Renal pelvis (tissue), 1 donor: ENCODE measurements at regions not wholly inside any gene's neighbourhood (a gene's known extent, or its start where the extent isn't known, plus 50 kb on each side); places are given as distances from the start of the nearest gene placed in this dataset.
"Not testable (repeated sequence)": the region's sequence is repeated elsewhere in the genome, so short reads cannot be mapped to it uniquely, and the experiment has no call there.

Experiments
- DNase-seq: peaks from one replicate; pipeline ENCODE4 v3.0.0-alpha.2; 2013

DNA sequence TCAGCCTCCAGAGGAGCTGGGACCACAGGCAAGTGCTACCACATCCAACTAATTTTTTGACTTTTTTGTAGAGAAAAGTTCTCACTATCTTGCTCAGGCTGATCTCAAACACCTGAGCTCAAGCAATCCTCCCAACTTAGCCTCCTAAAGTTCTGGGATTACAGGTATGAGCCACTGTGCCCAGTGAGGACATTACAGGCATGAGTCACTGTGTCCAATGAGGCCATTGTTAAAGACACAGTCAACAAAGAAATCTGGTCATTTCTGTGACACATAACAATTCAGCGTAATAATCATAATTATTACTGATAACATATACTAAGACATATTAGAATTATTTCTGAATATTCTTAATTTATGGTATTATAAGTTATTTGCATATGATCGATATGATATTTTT, 463.4 kb upstream of the NDN start:
- no peak for DNase-seq

DNA sequence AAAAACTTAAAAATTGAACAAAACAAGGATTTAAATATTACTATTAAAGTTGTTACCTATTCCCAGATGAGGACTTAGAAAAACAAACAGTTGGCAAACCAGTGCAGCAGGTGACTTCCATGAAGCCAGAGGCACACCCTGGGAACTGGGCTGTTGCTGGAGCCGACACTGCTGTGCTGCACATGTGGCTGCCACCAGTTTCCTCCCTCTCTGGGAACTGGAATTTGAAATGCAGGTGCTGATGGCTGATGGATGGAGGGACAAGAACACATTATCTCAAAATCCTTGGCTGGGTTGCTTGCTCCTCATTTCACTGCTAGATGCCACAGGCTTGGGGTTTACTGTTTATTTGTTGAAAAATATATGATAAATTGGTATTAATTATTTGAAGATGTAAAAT, 471.2 kb upstream of the NDN start:
- DNase-seq = not testable (repeated sequence)

DNA sequence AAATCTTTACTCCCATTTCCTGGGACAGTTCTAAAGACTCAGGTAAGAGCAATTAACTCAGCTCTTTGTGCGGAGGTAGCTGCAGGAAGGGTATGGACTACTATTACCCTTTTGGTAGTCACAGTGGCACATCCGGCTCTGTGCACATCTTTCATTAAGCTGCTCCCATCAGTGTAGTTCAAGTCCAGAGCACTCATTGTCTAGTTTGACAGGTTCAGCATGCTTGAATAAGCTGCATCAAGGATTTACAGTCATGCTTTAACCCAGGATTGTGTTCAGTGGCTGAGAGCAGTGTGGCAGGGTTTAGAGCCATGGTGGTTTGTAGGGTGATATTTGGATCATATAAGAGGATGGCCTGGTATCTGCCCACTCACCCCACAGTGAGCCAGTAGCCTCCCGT, 478.4 kb upstream of the NDN start:
- DNase-seq = not testable (repeated sequence)

DNA sequence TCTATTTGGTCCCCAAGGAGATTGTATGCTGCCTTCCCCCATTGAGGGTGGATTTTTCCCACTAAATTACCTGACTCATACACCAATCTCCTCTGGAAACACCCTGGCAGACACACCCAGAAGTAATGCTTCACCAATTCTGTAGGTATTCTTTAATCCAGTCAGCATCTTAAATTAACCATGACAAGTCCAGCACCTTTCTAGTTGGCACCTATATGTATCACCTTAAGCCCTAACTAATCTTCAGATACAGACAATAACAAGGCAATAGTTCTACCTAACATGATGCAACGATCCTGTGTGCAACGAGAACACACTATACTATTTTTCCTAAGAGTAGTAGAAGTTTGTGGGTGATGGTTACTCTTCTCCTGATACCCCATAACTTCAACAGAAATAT, 473.3 kb upstream of the NPAP1 start:
- not testable (repeated sequence) for DNase-seq

DNA sequence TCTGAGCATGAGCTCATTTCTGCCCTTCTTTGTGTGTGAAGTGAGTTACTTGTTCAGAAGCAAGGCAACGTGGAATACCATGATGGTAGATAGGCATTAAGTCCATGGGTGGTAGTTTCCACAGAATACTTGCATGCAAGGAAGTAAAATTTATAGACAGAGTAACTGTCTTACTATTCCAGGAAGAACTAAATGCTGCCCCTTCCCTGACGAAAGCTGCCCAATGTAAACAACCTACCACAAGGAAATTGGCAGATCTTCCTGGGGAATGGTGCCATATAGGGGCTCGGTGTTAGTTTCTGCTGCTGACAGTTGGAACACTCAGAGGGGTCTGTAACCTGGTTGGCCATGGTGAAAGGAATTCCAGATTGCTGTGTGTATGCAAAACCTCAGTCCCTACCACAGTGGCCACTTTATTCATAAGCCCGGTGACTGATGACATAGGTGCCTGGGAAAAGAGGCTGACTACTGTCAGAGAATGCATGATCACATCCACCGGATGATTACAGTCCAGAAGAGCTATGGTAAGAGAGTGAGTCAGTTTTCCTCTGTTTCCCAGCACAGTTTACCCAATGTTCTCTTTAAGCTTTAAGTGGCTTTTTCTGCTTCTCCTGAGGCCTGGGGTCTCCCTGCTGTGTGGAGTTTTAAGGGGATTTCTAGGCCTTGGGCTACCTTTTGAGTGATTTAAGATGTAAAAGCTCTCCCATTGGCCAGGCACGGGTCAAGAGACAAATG, 463.7 kb upstream of the NPAP1 start:
- not testable (repeated sequence) for DNase-seq

DNA sequence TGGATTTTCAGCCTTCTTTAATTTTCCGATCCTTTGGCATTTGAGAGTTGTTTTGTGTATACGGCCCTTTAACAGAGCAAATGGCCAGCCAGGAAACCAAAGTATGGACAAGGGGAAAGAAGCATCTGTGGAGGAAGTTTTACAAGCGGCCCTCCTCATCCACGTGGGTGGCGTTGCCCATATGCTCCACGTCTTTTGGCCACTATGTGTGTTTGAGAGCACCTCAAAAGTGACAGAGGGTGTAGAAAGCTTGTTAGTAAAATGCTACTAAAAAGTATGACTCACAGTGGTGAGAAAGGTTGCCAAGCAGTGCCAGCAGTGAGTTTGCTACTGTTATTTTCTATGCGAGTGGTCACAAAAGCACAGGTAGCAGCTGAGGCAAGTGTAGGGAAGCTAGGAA, 451.8 kb upstream of the NPAP1 start:
- DNase-seq = no peak

DNA sequence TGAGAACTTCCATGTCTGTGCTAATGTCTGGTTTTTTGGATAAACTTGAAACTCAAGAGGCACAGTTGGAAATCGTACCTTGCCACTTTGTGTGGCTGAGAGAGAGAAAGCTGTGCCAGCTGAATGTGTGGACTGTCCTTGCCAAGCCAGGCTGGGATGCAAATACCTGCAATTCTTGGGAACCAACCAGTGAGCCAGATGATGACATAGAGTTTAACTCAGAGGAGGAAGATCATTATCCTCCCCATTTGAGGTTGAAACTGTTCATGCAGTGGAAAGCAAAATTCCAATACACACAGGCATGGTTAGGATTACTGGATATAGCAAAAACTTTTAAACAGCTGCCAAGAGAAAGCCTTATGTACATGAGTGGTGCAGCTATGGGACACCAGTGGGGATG, 451.4 kb upstream of the NPAP1 start:
- DNase-seq = no peak

DNA sequence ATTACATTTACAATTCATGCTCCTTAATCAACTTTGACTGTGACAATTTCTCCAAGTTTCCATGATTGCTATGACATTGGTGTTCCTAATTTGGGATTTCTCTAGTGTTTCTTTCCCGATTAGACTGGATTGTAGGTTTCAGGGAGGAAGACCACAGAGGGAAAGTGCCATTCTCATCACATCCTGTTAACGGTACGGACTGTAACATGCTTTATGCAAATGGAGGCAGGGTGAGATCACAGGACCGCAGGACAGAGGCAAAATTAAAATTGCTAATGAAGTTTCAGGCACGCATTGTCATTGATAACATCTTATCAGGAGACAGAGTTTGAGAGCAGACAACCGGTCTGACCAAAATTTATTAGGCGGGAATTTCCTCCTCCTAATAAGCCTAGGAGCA, 446.7 kb upstream of the NPAP1 start:
- DNase-seq = not testable (repeated sequence)

DNA sequence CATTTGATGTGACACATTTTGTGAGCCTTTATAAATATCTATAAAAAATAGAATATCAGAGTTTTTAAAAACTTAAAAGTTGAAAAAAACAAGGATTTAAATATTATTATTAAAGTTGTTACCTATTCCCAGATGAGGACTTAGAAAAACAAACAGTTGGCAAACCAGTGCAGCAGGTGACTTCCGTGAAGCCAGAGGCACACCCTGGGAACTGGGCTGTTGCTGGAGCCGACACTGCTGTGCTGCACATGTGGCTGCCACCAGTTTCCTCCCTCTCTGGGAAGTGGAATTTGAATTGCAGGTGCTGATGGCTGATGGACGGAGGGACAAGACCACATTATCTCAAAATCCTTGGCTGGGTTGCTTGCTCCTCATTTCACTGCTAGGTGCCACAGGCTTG, 442.4 kb upstream of the NPAP1 start:
- DNase-seq = not testable (repeated sequence)

DNA sequence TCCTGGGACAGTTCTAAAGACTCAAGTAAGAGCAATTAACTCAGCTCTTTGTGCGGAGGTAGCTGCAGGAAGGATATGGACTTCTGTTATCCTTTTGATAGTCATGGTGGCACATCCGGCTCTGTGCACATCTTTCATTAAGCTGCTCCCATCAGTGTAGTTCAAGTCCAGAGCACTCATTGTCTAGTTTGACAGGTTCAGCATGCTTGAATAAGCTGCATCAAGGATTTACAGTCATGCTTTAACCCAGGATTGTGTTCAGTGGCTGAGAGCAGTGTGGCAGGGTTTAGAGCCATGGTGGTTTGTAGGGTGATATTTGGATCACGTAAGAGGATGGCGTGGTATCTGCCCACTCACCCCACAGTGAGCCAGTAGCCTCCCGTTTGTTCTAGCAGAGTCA, 435.0 kb upstream of the NPAP1 start:
- DNase-seq = not testable (repeated sequence)

DNA sequence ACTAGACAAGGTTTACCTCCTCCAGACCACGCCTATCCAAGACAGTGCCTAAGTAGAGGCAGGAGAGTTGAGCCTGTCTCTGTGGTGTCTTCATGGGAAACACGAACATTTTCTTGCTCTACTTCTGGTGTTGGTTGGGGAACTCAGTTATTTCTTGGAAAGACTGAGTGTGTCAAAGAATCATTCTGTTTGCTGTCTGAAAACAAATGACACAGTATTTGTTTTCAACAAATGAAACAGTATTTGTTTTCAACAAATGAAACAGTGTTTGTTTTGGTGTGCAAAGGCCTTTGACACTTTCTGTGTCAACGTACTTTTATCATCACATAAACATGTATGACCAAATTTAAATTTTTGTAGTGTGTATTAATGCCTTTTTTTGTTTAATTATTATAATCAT, 416.5 kb upstream of the NPAP1 start:
- not testable (repeated sequence) for DNase-seq

DNA sequence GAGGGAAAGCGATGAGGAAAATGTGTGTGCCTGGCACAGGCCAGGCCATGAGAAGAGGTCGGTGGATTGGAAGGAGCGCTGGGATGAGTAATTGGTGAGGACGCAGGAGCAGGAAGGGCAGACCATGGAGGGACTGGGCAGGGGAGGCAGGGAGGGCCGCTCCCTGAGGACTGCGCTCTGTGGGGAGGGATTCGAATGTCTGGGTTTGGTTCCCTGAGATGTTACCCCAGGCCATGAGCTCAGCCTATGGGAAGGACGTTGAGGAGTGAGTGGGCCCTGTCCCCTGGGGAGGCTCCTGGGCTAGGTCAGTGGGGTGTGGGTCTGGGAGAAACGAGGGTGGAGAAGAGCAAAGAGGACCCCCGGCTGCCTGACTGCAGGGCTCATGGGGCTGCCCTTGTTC, 415.2 kb upstream of the NPAP1 start:
- not testable (repeated sequence) for DNase-seq

DNA sequence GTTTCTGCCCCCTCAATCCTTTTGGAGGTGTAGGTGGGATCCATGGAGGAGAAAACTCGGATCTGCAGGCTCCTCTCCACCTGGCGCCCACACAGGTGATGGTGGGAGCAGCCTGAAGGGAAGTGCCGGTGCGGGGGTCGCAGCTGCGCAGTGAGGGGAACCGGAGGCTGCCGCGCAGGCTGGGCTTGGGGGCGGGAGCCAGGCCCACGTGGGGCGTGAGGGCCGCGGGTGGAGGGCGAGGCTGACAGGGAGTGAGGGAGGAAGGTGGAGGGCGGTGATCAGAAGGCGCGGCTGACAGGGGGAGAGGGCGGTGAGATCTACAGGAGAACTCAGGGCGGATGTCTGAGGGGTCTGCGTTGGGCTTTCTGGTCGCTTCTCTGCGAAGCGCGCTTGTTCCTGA, 414.7 kb upstream of the NPAP1 start:
- DNase-seq = not testable (repeated sequence)

DNA sequence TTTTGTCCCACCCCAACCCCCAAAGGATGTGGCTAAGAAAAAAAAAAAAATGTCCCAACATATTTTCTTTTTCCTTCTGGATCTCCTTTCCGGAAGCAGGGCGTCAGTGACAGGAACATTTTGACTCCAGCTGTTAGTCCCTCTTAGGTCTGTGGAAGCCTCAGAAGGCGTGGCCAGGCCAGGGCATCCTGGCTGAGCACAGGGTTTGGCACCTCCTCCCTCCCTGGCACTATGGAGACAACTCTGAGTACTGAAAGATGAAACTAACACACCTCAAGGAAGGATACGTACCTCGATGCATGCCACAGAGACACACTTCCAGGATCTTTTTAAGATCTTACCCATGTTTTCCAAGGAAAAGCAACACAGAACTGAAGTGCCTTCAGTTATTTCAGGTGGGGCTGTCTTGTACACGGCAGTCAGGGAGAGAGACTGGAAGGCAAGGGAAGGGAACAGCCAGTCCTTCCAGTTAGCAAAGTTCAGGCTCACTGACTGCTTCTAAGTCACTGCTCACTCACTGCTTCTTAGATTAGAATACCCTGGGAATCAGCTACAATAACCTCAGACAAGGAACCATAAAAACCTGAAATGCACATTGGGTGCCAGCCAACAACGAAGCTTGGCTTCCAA, 406.9 kb upstream of the NPAP1 start:
- not testable (repeated sequence) for DNase-seq

DNA sequence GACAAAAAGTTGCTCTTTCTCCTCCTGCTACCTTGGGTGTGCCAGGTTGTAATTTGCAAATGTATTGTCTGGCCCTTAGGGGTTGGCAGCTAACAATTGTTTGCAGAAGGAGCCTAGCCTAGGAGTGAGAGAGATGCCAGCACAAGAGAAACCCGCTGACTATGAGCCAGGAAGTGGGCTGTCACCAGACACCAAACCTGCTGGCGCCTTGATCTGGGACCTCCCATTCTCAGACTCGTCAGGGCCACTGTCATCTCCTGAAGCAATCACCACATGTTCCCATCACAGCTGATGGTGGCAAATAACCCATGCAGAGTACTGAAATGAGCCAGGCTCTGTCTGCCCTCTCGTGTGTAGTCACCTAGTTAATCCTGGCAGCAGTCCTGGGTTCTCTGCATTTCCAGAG, 406.4 kb upstream of the NPAP1 start:
- DNase-seq = no peak

DNA sequence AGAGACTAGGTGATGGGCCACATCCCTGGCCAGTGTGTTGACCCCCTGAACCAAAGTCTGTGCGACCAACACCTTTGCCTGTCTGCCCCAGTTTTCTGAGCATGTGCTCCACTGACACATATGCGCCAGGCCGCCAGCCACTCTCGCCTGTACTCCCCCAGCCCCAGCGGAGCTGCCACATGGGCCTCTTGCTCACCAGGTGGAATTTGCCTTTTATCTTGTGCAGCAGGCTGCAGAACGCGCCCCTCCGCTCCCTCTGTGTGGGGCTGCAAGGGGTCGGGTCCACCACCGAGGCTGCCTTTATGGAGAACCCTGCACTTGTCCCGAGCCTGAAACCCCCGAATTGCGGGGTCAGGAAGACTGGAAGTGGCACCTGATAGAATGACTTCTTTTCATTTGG, 405.7 kb upstream of the NPAP1 start:
- no peak for DNase-seq

DNA sequence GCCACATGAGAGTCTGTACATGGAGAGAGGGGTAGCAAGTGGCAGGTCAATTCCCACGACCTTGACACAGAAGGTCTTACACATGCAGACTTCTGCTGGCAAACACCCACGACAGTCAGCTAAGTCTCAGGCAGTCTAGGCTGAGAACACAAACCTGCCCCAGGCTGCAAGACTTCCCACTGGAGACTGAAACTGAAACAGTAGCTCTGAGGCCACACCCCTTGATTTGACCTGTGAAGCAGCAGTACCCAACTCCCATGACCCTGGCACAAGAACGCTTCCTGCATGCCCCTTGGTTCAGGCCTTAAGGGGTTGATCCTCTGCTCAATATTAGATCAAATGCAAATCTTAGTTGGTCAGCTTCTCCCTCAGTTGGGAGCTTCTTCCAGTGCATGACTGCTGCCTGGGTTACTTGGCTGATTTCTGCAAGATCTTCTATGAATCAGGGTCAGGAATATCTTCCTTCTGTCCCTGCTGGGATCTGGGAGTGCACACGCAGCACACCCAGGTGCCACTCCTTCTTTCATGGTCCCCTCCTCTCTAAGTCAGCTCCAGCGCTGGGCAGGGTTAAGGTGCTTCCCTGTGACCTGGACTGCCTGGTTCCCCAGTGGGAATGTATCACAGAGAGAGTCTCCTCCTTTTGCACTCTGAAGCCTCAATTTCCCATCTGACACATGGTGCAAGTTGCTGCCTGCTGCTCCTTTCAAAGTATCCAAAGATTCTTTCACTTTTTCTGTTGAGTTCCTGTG, 403.9 kb upstream of the NPAP1 start:
- not testable (repeated sequence) for DNase-seq

DNA sequence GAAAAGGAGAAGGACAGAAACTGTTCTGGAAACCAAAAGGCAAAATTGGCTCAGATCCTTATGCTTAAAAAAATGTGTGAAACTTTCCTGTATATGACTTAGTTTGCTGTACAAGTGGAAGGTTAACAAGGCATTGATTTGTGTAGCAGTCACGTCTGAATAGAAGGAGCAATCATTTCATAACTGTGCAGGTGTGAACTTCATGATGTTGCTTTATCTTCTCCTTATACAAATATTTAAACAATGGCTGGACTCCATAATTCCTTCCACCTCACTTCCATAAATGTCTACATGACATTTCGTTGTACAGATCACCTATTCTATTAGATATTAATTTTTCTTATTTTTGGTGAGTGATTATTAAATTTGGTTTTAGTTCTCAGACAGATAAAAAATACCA, 382.7 kb upstream of the NPAP1 start:
- DNase-seq = no peak

DNA sequence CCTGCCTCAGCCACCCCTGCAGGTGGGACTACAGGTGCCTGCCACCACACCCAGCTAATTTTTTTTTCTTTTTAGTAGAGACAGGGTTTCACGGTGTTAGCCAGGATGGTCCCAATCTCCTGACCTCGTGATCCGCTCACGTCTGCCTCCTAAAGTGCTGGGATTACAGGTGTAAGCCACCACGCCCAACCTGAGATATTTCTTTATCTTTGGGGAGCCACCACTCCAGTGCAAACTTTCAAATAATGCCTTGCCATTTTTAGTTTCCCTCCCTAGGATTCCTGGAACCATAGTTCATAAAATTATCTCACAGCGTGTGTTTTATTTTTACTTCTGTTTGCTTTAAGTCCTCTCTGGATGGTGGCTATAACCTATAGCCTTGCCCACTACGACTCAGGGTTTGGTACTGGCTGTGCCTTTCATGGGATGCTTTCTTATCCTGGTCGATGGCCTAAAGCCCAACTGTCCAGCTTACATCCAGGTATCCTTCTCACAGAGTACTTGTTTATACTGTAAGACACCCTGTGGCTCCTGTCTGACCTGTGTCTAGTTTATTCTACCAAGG, 374.7 kb upstream of the NPAP1 start:
- not testable (repeated sequence) for DNase-seq

DNA sequence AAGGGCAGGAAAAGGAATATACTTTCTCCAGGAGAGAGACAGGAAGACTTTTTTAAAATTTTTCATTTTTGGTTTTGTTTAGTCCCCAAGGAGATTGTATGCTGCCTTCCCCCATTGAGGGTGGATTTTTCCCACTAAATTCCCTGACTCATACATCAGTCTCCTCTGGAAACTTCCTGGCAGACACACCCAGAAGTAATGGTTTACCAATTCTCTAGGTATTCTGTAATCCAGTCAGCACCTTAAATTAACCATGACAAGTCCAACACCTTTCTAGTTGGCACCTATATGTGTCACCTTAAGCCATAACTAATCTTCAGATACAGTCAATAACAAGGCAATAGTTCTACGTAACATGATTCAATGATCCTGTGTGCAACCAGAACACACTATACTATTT, 373.6 kb upstream of the NPAP1 start:
- DNase-seq = not testable (repeated sequence)

DNA sequence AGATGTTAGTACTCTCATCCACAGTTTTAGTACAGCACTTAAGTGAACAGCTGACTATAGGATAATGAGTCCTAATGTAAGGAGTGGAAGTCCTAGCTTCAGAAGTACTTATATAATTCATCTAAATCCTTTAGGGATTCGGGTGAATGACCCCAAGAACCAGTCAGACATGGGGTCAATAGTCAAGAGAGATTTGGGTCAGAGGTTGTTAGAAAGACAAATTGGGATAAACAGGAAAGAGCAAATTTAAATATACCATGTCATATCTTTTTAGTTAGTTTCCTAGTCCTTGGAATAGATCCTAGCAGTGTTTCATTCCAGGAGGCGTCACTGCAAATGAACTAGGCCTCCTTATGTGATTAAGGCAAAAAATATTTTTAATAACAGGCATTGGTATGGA, 370.8 kb upstream of the NPAP1 start:
- not testable (repeated sequence) for DNase-seq

DNA sequence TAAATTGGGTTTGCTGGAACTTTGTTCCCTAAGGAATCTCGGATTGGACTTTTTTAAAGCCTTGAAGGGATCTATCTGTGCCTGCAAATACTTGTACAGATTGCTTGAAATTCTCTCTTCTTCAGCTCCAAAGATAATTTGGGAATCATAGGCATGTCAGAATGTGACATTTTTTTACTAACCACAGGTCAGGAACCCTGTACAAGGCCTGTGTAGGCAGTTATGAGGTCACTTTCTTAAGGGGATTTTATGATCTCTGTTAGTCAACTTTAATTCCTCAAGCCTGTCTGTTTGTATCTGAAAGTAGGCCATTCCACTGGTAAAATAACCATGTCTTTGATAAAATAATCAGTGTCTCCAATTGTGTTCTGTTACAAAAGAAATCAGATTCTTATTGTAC, 369.9 kb upstream of the NPAP1 start:
- not testable (repeated sequence) for DNase-seq

DNA sequence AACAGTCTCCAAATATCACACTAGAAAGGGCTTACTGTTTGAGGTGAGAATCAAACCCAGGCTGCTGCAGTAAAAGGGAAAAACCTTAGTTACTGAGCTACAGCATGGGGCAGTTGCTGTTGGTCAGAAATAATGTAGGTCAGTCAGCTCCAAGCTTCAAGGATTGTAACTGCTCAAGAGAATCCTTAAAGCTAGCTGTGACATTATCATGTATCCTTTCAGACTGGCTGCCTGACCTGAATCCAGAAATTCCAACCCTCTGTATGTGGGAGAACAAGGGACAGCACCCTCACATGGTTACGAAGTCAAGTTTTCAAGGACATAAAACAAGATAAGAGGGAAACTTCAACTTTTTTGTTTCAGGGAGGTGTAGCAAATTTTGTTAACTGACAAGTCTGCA, 365.9 kb upstream of the NPAP1 start:
- DNase-seq = not testable (repeated sequence)
